Panc1 (cell line): ENCODE measurements at regions not wholly inside any gene's neighbourhood (a gene's known extent, or its start where the extent isn't known, plus 50 kb on each side); places are given as distances from the start of the nearest gene placed in this dataset.
"Not testable (repeated sequence)": the region's sequence is repeated elsewhere in the genome, so short reads cannot be mapped to it uniquely, and the experiment has no call there.

Source experiments
- ATAC-seq: fragments of 200-7000 bp; cut with Tn5 transposase; 2 replicates; pipeline ENCODE4 v1.9.1; 2020; ENCODE audit warnings: mild to moderate bottlenecking, moderate library complexity
- BruUV-seq: library from RNA; stranded (reverse); fragments of 400-500 nt; replicated peaks from 2 replicates; lab custom pipeline; 2021; lab: Mats Ljungman, UMichigan
- CTCF ChIA-PET: fragments of 300-600 bp; sonication (Branson Sonifier 250); formaldehyde crosslinking; loops from one replicate; lab custom pipeline; 2022; ENCODE audit warnings: antibody characterized with exemption; lab: Charles Lee
- POLR2A ChIA-PET: fragments of 300-600 bp; sonication (Branson Sonifier 250); formaldehyde crosslinking; loops from one replicate; lab custom pipeline; 2022; ENCODE audit warnings: antibody characterized with exemption; lab: Charles Lee
- DNase-seq: peaks from one replicate; pipeline ENCODE4 v3.0.0-alpha.2; 2010; ENCODE audit warnings: low read depth, low spot score
- H3K27ac ChIP-seq: 2 replicates; pipeline ENCODE4 v1.5.1; 2011; ENCODE audit warnings: mild to moderate bottlenecking, low read length, inconsistent platforms
- H3K27me3 ChIP-seq: fragments of 200-500 bp; sonication (Bioruptor generic); 2 replicates; pipeline ENCODE4 v1.6.0; 2014; ENCODE audit warnings: low read length, inconsistent platforms; ENCODE audit not compliant: control insufficient read depth, insufficient read depth
- H3K36me3 ChIP-seq: fragments of 200-500 bp; sonication (Bioruptor generic); 2 replicates; pipeline ENCODE4 v1.5.1; 2014; ENCODE audit warnings: inconsistent platforms, mild to moderate bottlenecking, low read length, moderate library complexity; ENCODE audit not compliant: control insufficient read depth, insufficient read depth
- H3K4me1 ChIP-seq: 2 replicates; pipeline ENCODE4 v1.5.1; 2011; ENCODE audit warnings: inconsistent platforms, mild to moderate bottlenecking, low read length, moderate library complexity; ENCODE audit not compliant: control insufficient read depth, insufficient read depth
- H3K4me3 ChIP-seq, 2 experiments: 2 replicates each; pipeline ENCODE4 v1.5.1; 2011 to 2012; ENCODE audit warnings: low read depth in 2 of 2, low read length in 2 of 2, mild to moderate bottlenecking in 2 of 2, inconsistent platforms in 1 of 2, moderate library complexity in 1 of 2
- H3K9me3 ChIP-seq: fragments of 200-500 bp; sonication (Bioruptor generic); 2 replicates; pipeline ENCODE4 v1.5.1; 2014; ENCODE audit warnings: low read depth, mild to moderate bottlenecking, inconsistent platforms, low read length, moderate library complexity; ENCODE audit not compliant: control insufficient read depth, insufficient read depth
- CTCF ChIP-seq: fragments of 450-650 bp; IDR thresholded peaks from 2 replicates; pipeline ENCODE4 v1.5.1; 2017; ENCODE audit warnings: mild to moderate bottlenecking
- POLR2AphosphoS5 ChIP-seq: IDR thresholded peaks from 2 replicates; pipeline ENCODE4 v1.6.1; 2012; ENCODE audit warnings: mild to moderate bottlenecking, low read depth, low read length, moderate library complexity
- REST ChIP-seq, 2 experiments: IDR thresholded peaks; 2 replicates each; pipeline ENCODE4 v1.6.1; 2011 to 2012; ENCODE audit warnings: low read depth in 2 of 2, control low read depth in 1 of 2, low read length in 1 of 2, mild to moderate bottlenecking in 1 of 2, moderate library complexity in 1 of 2; ENCODE audit not compliant: insufficient read depth in 1 of 2
- SIN3A ChIP-seq: IDR thresholded peaks from 2 replicates; pipeline ENCODE4 v1.6.1; 2012; ENCODE audit warnings: low read depth, mild to moderate bottlenecking, low read length, moderate library complexity, borderline replicate concordance; ENCODE audit not compliant: insufficient read depth
- TCF7L2 ChIP-seq: IDR thresholded peaks from 2 replicates; pipeline ENCODE4 v1.6.1; 2011; ENCODE audit warnings: mild to moderate bottlenecking, low read depth, low read length, inconsistent platforms
- in situ Hi-C: cut with HindIII; loops from 2 replicates; pipeline ENCODE4 v1.10.0; 2016; ENCODE audit warnings: low sequenced_read_pairs, low pct_unique_long_range_greater_than_20kb
- intact Hi-C: fragments of 100-400 bp; cut with micrococcal nuclease; formaldehyde crosslinking; loops from one replicate; pipeline ENCODE4 v1.10.0; 2022; ENCODE audit not compliant: unreplicated experiment

- intact Hi-C loops (no loop called here), in situ Hi-C loops (no loop called here)
- BruUV-seq = no TSS peak
- no peak for TF ChIP-seq SIN3A
- CTCF ChIA-PET = no interaction called here
- POLR2A ChIA-PET = interaction anchor here (0.7 kb wide), 1 partner anchor 234 kb away, joined by 3 read pairs; no protein-coding TSS in a partner anchor
- no peak overlapping the region for H3K4me3 ChIP-seq
- H3K36me3 ChIP-seq = no peaks in the 10 kb centered on the region
- no peak overlapping the region for H3K27ac ChIP-seq
- DNase-seq (no peak), ATAC-seq (no peak)
- H3K27me3 ChIP-seq = no peaks in the 10 kb centered on the region
- no peaks in the 10 kb centered on the region for H3K9me3 ChIP-seq
- no peaks in the 10 kb centered on the region for H3K4me1 ChIP-seq
These were observed 205.6 kb downstream of the FGFR2 start for GRCh38 chr10:121392657-121393056.

GRCh38 chr10:121393522-121393921 lies 204.7 kb downstream of the FGFR2 start:
- DNase-seq (no peak), ATAC-seq (no peak)
- ChIA-PET CTCF (interaction anchor here (0.7 kb wide), 1 partner anchor 75 kb away, joined by 3 read pairs; no protein-coding TSS in a partner anchor), POLR2A (no interaction called here)
- no peaks in the 10 kb centered on the region for H3K9me3 ChIP-seq
- intact Hi-C loops = no loop called here
- no peak overlapping the region for H3K4me3 ChIP-seq
- no peaks in the 10 kb centered on the region for H3K4me1 ChIP-seq
- TF ChIP-seq REST (IDR thresholded peaks at IDR 0.05; ENCODE audit: insufficient read depth in 1 of 2, low read depth in 2 of 2, low read length in 1 of 2) (no peak), SIN3A (no peak), POLR2AphosphoS5 (no peak), TCF7L2 (no peak), CTCF (no peak)
- H3K27me3 ChIP-seq = no peaks in the 10 kb centered on the region
- no peak overlapping the region for H3K27ac ChIP-seq
- in situ Hi-C loops = no loop called here
- BruUV-seq = no TSS peak
- no peaks in the 10 kb centered on the region for H3K36me3 ChIP-seq

- ATAC-seq, H3K4me3 ChIP-seq, CTCF ChIA-PET, H3K9me3 ChIP-seq, H3K27ac ChIP-seq, in situ Hi-C loops, BruUV-seq, H3K36me3 ChIP-seq, H3K4me1 ChIP-seq, intact Hi-C loops, DNase-seq, H3K27me3 ChIP-seq, POLR2A ChIA-PET: not testable (repeated sequence)
These were observed 197.7 kb downstream of the FGFR2 start for GRCh38 chr10:121400507-121400906.
